ENCODE measurements at regions not wholly inside any gene's neighbourhood (a gene's known extent, or its start where the extent isn't known, plus 50 kb on each side); places are given as distances from the start of the nearest gene placed in this dataset.
"Not testable (repeated sequence)": the region's sequence is repeated elsewhere in the genome, so short reads cannot be mapped to it uniquely, and the experiment has no call there.

DNA sequence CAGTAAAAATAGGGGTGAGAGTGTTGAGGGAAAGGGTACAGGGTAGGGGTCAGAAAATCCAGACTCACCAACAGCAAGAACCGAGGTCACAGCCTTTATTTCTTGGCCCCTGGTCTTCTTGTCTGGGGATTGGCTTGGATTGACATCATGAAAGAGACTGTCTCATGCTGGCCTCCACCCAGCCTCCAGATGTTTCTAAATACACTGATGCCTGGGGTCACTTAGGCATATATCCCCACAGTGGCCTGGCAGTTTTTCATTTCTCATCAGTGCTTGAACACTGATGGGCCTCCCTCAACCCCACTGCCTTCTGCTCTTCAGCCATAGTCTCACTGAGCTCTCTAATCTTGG, 173.9 kb downstream of the RTL9 start:
- no peak overlapping the region for H3K23ac ChIP-seq (ENCODE audit: low read depth, low read length, poor library complexity)
- H3K9ac ChIP-seq (ENCODE audit: low read depth, low read length, poor library complexity): no peak overlapping the region
- DNase-seq (ENCODE audit: low spot score): no peak
- no peak overlapping the region for H3K4ac ChIP-seq (ENCODE audit: low read length)
- H3K79me1 ChIP-seq (ENCODE audit: low read depth, low read length): no peaks in the 10 kb centered on the region
- no peak overlapping the region for H2AK5ac ChIP-seq (ENCODE audit: low read depth, low read length)
- no peak overlapping the region for H2BK12ac ChIP-seq (ENCODE audit: low read length)
- H3K27ac ChIP-seq (replicated peaks; ENCODE audit: low read length): no peak overlapping the region
- H3K4me2 ChIP-seq (ENCODE audit: insufficient read depth, low read length, poor library complexity, severe bottlenecking): no peak overlapping the region
- no peaks in the 10 kb centered on the region for H3K9me3 ChIP-seq (replicated peaks in 1 of 2; ENCODE audit: control insufficient read depth in 2 of 2, insufficient read depth in 1 of 2, low read depth in 1 of 2, low read length in 2 of 2)
- H3K18ac ChIP-seq (ENCODE audit: low read length): no peak overlapping the region
- no peak overlapping the region for H4K8ac ChIP-seq (ENCODE audit: low read depth, low read length)
- no peak overlapping the region for H2AFZ ChIP-seq (ENCODE audit: low read length)
- H3K27me3 ChIP-seq (ENCODE audit: control insufficient read depth in 3 of 3, insufficient read depth in 3 of 3, low read depth in 1 of 3, low read length in 3 of 3): peaks cover 0 to 10% (median 0%) of the 10 kb centered on the region in 3 experiments
- H2BK5ac ChIP-seq (ENCODE audit: low read length): no peak overlapping the region
- no peak overlapping the region for H4K91ac ChIP-seq (ENCODE audit: low read depth, low read length, poor library complexity)
- no peak overlapping the region for H3K4me3 ChIP-seq (ENCODE audit: low read length in 2 of 2)
- no peak overlapping the region for H2BK15ac ChIP-seq (ENCODE audit: low read length)
- H2BK120ac ChIP-seq (ENCODE audit: low read depth, low read length): no peak overlapping the region
- no peaks in the 10 kb centered on the region for H3K36me3 ChIP-seq (replicated peaks in 1 of 2; ENCODE audit: control insufficient read depth in 2 of 2, insufficient read depth in 2 of 2, low read length in 2 of 2)
- no peak overlapping the region for H3K14ac ChIP-seq (ENCODE audit: low read length)
- H3K4me1 ChIP-seq (ENCODE audit: control insufficient read depth in 2 of 2, insufficient read depth in 1 of 2, low read depth in 1 of 2, low read length in 2 of 2): no peaks in the 10 kb centered on the region
- WGBS, 2 donors (ENCODE audit: extremely low coverage in 2 of 2, insufficient read length in 2 of 2, insufficient replicate concordance in 1 of 2): no CpG with 5 or more reads among the region's 1 CpG

GRCh38 chrX:110536816-110537215, 178.2 kb downstream of the RTL9 start:
- DNase-seq (ENCODE audit: low spot score): no peak
- H3K4ac ChIP-seq (ENCODE audit: low read length): no peak overlapping the region
- H3K36me3 ChIP-seq (replicated peaks in 1 of 2; ENCODE audit: control insufficient read depth in 2 of 2, insufficient read depth in 2 of 2, low read length in 2 of 2): no peaks in the 10 kb centered on the region
- H3K14ac ChIP-seq (ENCODE audit: low read length): no peak overlapping the region
- no peak overlapping the region for H3K23ac ChIP-seq (ENCODE audit: low read depth, low read length, poor library complexity)
- H3K18ac ChIP-seq (ENCODE audit: low read length): no peak overlapping the region
- no peak overlapping the region for H2BK15ac ChIP-seq (ENCODE audit: low read length)
- no peak overlapping the region for H2AK5ac ChIP-seq (ENCODE audit: low read depth, low read length)
- H2BK12ac ChIP-seq (ENCODE audit: low read length): no peak overlapping the region
- H2BK5ac ChIP-seq (ENCODE audit: low read length): no peak overlapping the region
- no peaks in the 10 kb centered on the region for H3K4me1 ChIP-seq (ENCODE audit: control insufficient read depth in 2 of 2, insufficient read depth in 1 of 2, low read depth in 1 of 2, low read length in 2 of 2)
- H4K8ac ChIP-seq (ENCODE audit: low read depth, low read length): no peak overlapping the region
- WGBS, 2 donors (ENCODE audit: extremely low coverage in 2 of 2, insufficient read length in 2 of 2, insufficient replicate concordance in 1 of 2): no CpG with 5 or more reads among the region's 2 CpGs
- H3K4me3 ChIP-seq (ENCODE audit: low read length in 2 of 2): no peak overlapping the region
- H3K79me1 ChIP-seq (ENCODE audit: low read depth, low read length): no peaks in the 10 kb centered on the region
- peaks cover 0 to 5% (median 0%) of the 10 kb centered on the region in 3 experiments for H3K27me3 ChIP-seq (ENCODE audit: control insufficient read depth in 3 of 3, insufficient read depth in 3 of 3, low read depth in 1 of 3, low read length in 3 of 3)
- H3K4me2 ChIP-seq (ENCODE audit: insufficient read depth, low read length, poor library complexity, severe bottlenecking): no peak overlapping the region
- H4K91ac ChIP-seq (ENCODE audit: low read depth, low read length, poor library complexity): no peak overlapping the region
- no peak overlapping the region for H2AFZ ChIP-seq (ENCODE audit: low read length)
- H2BK120ac ChIP-seq (ENCODE audit: low read depth, low read length): no peak overlapping the region
- H3K27ac ChIP-seq (replicated peaks; ENCODE audit: low read length): no peak overlapping the region
- H3K9ac ChIP-seq (ENCODE audit: low read depth, low read length, poor library complexity): no peak overlapping the region
- no peaks in the 10 kb centered on the region for H3K9me3 ChIP-seq (replicated peaks in 1 of 2; ENCODE audit: control insufficient read depth in 2 of 2, insufficient read depth in 1 of 2, low read depth in 1 of 2, low read length in 2 of 2)

DNA sequence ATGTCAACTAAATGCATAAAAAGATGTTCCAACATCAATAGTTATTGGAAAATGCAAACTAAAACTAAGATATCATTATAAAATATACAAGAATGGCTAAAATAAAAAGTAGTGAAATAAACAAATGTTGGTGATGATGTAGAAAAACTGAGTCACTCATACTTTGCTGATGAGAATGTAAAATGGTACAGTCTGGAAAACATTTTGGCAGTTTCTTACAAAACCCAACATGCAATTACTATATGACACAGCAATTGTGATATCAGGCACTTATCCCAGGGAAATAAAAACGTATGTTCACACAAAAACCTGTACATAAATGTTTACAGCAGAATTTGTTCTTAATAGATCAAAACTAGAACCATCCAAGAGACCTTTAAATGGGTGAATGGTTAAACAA, 182.6 kb downstream of the RTL9 start:
- H3K4me3 ChIP-seq (ENCODE audit: low read length in 2 of 2): no peak overlapping the region
- H3K18ac ChIP-seq (ENCODE audit: low read length): no peak overlapping the region
- no peaks in the 10 kb centered on the region for H3K27me3 ChIP-seq (ENCODE audit: control insufficient read depth in 3 of 3, insufficient read depth in 3 of 3, low read depth in 1 of 3, low read length in 3 of 3)
- H4K8ac ChIP-seq (ENCODE audit: low read depth, low read length): no peak overlapping the region
- no peak overlapping the region for H2AFZ ChIP-seq (ENCODE audit: low read length)
- no peak overlapping the region for H3K4ac ChIP-seq (ENCODE audit: low read length)
- no peak overlapping the region for H3K27ac ChIP-seq (replicated peaks; ENCODE audit: low read length)
- no CpG with 5 or more reads among the region's 1 CpG for WGBS, 2 donors (ENCODE audit: extremely low coverage in 2 of 2, insufficient read length in 2 of 2, insufficient replicate concordance in 1 of 2)
- no peak overlapping the region for H3K14ac ChIP-seq (ENCODE audit: low read length)
- H2BK15ac ChIP-seq (ENCODE audit: low read length): no peak overlapping the region
- no peak overlapping the region for H2BK120ac ChIP-seq (ENCODE audit: low read depth, low read length)
- no peak overlapping the region for H3K4me2 ChIP-seq (ENCODE audit: insufficient read depth, low read length, poor library complexity, severe bottlenecking)
- no peak overlapping the region for H3K9ac ChIP-seq (ENCODE audit: low read depth, low read length, poor library complexity)
- no peaks in the 10 kb centered on the region for H3K79me1 ChIP-seq (ENCODE audit: low read depth, low read length)
- no peak overlapping the region for H2BK5ac ChIP-seq (ENCODE audit: low read length)
- no peaks in the 10 kb centered on the region for H3K9me3 ChIP-seq (replicated peaks in 1 of 2; ENCODE audit: control insufficient read depth in 2 of 2, insufficient read depth in 1 of 2, low read depth in 1 of 2, low read length in 2 of 2)
- no peaks in the 10 kb centered on the region for H3K4me1 ChIP-seq (ENCODE audit: control insufficient read depth in 2 of 2, insufficient read depth in 1 of 2, low read depth in 1 of 2, low read length in 2 of 2)
- H3K23ac ChIP-seq (ENCODE audit: low read depth, low read length, poor library complexity): no peak overlapping the region
- H2BK12ac ChIP-seq (ENCODE audit: low read length): no peak overlapping the region
- no peak overlapping the region for H2AK5ac ChIP-seq (ENCODE audit: low read depth, low read length)
- H3K36me3 ChIP-seq (replicated peaks in 1 of 2; ENCODE audit: control insufficient read depth in 2 of 2, insufficient read depth in 2 of 2, low read length in 2 of 2): no peaks in the 10 kb centered on the region
- no peak for DNase-seq (ENCODE audit: low spot score)
- H4K91ac ChIP-seq (ENCODE audit: low read depth, low read length, poor library complexity): no peak overlapping the region

GRCh38 chrX:110550854-110551253, 192.2 kb downstream of the RTL9 start:
- not testable (repeated sequence) for H3K27me3 ChIP-seq (ENCODE audit: control insufficient read depth in 3 of 3, insufficient read depth in 3 of 3, low read depth in 1 of 3, low read length in 3 of 3); H3K18ac ChIP-seq (ENCODE audit: low read length); H2BK12ac ChIP-seq (ENCODE audit: low read length); H3K9me3 ChIP-seq (replicated peaks in 1 of 2; ENCODE audit: control insufficient read depth in 2 of 2, insufficient read depth in 1 of 2, low read depth in 1 of 2, low read length in 2 of 2); H2BK5ac ChIP-seq (ENCODE audit: low read length); H3K9ac ChIP-seq (ENCODE audit: low read depth, low read length, poor library complexity); H2AFZ ChIP-seq (ENCODE audit: low read length); DNase-seq (ENCODE audit: low spot score); H2BK120ac ChIP-seq (ENCODE audit: low read depth, low read length); H3K4me3 ChIP-seq (ENCODE audit: low read length in 2 of 2); H2BK15ac ChIP-seq (ENCODE audit: low read length); H3K27ac ChIP-seq (replicated peaks; ENCODE audit: low read length); H3K4ac ChIP-seq (ENCODE audit: low read length); H3K79me1 ChIP-seq (ENCODE audit: low read depth, low read length); H3K4me1 ChIP-seq (ENCODE audit: control insufficient read depth in 2 of 2, insufficient read depth in 1 of 2, low read depth in 1 of 2, low read length in 2 of 2); H4K8ac ChIP-seq (ENCODE audit: low read depth, low read length); H4K91ac ChIP-seq (ENCODE audit: low read depth, low read length, poor library complexity); H3K36me3 ChIP-seq (replicated peaks in 1 of 2; ENCODE audit: control insufficient read depth in 2 of 2, insufficient read depth in 2 of 2, low read length in 2 of 2); H3K4me2 ChIP-seq (ENCODE audit: insufficient read depth, low read length, poor library complexity, severe bottlenecking); H3K14ac ChIP-seq (ENCODE audit: low read length); H2AK5ac ChIP-seq (ENCODE audit: low read depth, low read length); H3K23ac ChIP-seq (ENCODE audit: low read depth, low read length, poor library complexity)
- no CpG with 5 or more reads among the region's 4 CpGs for WGBS, 2 donors (ENCODE audit: extremely low coverage in 2 of 2, insufficient read length in 2 of 2, insufficient replicate concordance in 1 of 2)

All from neuronal stem cell (in vitro differentiated cells).